ENCODE measurements at regions not wholly inside any gene's neighbourhood (a gene's known extent, or its start where the extent isn't known, plus 50 kb on each side); places are given as distances from the start of the nearest gene placed in this dataset.

DNA sequence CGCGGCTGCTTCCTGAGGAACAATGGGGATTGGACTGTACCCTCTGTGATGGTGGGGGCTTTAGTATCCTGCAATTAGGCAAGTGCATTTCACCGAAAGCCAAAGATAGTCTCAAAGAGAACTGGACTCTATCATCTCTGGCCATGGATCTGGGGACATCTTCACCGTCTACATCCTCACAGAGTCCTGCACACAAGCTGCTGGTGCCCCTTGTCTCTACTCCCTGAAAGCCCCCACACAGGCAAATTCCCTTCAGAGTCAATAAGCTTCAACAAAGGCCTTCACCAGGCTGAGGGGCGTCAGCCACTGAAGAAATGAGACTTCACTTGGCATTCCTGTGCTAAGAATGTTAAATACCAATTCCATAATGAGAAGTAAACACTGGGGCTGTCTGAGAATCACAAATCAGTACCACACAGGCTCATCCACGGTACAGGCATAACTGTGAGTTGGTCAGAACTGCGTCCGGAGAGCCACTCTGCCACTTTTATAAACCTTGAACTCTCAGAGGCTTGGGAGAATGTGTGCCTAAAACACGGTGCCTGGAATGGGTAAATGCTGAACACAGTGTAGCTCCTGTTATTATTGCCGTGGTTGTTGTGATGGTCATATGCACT, 432.7 kb downstream of the ZNF521 start:
- TF ChIP-seq RARB (CRISPR knock-in tag; IDR thresholded peaks at IDR 0.05) (no peak), ZFP3 (CRISPR knock-in tag; IDR thresholded peaks at IDR 0.05) (no peak)
- TF ChIP-seq, protein P1, sequence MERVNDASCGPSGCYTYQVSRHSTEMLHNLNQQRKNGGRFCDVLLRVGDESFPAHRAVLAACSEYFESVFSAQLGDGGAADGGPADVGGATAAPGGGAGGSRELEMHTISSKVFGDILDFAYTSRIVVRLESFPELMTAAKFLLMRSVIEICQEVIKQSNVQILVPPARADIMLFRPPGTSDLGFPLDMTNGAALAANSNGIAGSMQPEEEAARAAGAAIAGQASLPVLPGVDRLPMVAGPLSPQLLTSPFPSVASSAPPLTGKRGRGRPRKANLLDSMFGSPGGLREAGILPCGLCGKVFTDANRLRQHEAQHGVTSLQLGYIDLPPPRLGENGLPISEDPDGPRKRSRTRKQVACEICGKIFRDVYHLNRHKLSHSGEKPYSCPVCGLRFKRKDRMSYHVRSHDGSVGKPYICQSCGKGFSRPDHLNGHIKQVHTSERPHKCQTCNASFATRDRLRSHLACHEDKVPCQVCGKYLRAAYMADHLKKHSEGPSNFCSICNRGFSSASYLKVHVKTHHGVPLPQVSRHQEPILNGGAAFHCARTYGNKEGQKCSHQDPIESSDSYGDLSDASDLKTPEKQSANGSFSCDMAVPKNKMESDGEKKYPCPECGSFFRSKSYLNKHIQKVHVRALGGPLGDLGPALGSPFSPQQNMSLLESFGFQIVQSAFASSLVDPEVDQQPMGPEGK (CRISPR knock-in tag; IDR thresholded peaks at IDR 0.05; ENCODE audit: borderline replicate concordance), result no peak
- TF ChIP-seq, protein P2, sequence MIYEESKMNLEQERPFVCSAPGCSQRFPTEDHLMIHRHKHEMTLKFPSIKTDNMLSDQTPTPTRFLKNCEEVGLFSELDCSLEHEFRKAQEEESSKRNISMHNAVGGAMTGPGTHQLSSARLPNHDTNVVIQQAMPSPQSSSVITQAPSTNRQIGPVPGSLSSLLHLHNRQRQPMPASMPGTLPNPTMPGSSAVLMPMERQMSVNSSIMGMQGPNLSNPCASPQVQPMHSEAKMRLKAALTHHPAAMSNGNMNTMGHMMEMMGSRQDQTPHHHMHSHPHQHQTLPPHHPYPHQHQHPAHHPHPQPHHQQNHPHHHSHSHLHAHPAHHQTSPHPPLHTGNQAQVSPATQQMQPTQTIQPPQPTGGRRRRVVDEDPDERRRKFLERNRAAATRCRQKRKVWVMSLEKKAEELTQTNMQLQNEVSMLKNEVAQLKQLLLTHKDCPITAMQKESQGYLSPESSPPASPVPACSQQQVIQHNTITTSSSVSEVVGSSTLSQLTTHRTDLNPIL (CRISPR knock-in tag; IDR thresholded peaks at IDR 0.05; ENCODE audit: low read depth), result no peak

Measured in SK-N-SH treated with all-trans-retinoic acid at 6 μM for 48 hours (cell line).